K562 (cell line): ENCODE measurements at regions not wholly inside any gene's neighbourhood (a gene's known extent, or its start where the extent isn't known, plus 50 kb on each side); places are given as distances from the start of the nearest gene placed in this dataset.

Experiments used
- ATAC-seq: fragments of 200-7000 bp; cut with Tn5 transposase; 3 replicates; pipeline ENCODE4 v1.9.1; 2020; ENCODE audit warnings: moderate library complexity
- BruUV-seq: library from RNA; stranded (reverse); fragments of 400-500 nt; replicated peaks from 2 replicates; lab custom pipeline; 2021; lab: Mats Ljungman, UMichigan
- CTCF ChIA-PET: fragments of 300-600 bp; formaldehyde crosslinking; extraction: SDS; loops from one replicate; lab custom pipeline; 2021; ENCODE audit warnings: low intra/inter-chr PET ratio; lab: Yijun Ruan, JAX
- POLR2A ChIA-PET: fragments of 300-600, 350-650 bp; sonication (Branson Sonifier 250); formaldehyde crosslinking; extraction: SDS; loops from one replicate; lab custom pipeline; 2021; ENCODE audit warnings: antibody characterized with exemption, inconsistent platforms; lab: Yijun Ruan, JAX
- DNase-seq, 4 experiments: peaks; one replicate each; pipeline versions ENCODE4 v3.0.0 to v3.0.0-alpha.2; 2011 to 2018; ENCODE audit warnings: low spot score in 3 of 4, mixed read lengths in 3 of 4; ENCODE audit errors: extremely low read depth in 1 of 4
- FAIRE-seq: peaks from 2 replicates; lab custom pipeline; 2011; peaks lifted over from hg19 to GRCh38; lab: Jason Lieb, UNC
- H2AFZ ChIP-seq: 2 replicates; pipeline ENCODE4 v1.6.0; 2011; ENCODE audit warnings: low read depth, low read length, control low read depth, inconsistent platforms
- H3K27ac ChIP-seq: fragments of 200-600 bp; 3 replicates; pipeline ENCODE4 v1.8.0; 2011; ENCODE audit warnings: low read depth, mild to moderate bottlenecking, control low read depth, inconsistent platforms, low read length, moderate library complexity, mixed read lengths; ENCODE audit errors: extremely low read depth
- H3K27me3 ChIP-seq, 2 experiments: fragments of 300-600 bp in 1 of 2; 2 replicates in 1 of 2; 3 replicates in 1 of 2; pipeline versions ENCODE4 v1.6.0 to v1.8.0; 2011; ENCODE audit warnings: inconsistent platforms in 2 of 2, low read length in 2 of 2, mild to moderate bottlenecking in 1 of 2, mixed read lengths in 1 of 2, moderate library complexity in 1 of 2; ENCODE audit not compliant: control insufficient read depth in 2 of 2, insufficient read depth in 2 of 2
- H3K36me3 ChIP-seq: fragments of 300-600 bp; 3 replicates; pipeline ENCODE4 v1.8.0; 2011; ENCODE audit warnings: mild to moderate bottlenecking, low read length, inconsistent platforms; ENCODE audit not compliant: control insufficient read depth, insufficient read depth
- H3K4me1 ChIP-seq, 2 experiments: fragments of 200-600 bp in 1 of 2; replicated peaks in 1 of 2; 2 replicates in 1 of 2; 3 replicates in 1 of 2; pipeline versions ENCODE4 v1.5.1 to v1.8.0; 2011; ENCODE audit warnings: inconsistent platforms in 2 of 2, low read length in 2 of 2, mild to moderate bottlenecking in 1 of 2, mixed read lengths in 1 of 2, moderate library complexity in 1 of 2; ENCODE audit not compliant: control insufficient read depth in 2 of 2, insufficient read depth in 2 of 2
- H3K4me2 ChIP-seq: 2 replicates; pipeline ENCODE4 v1.6.1; 2011; ENCODE audit warnings: low read length, control low read depth, inconsistent platforms, mixed read lengths; ENCODE audit not compliant: insufficient read depth
- H3K4me3 ChIP-seq: fragments of 200-600 bp; sonication (generic), shearing (Covaris generic); 2 replicates; pipeline ENCODE4 v1.5.1; 2016; ENCODE audit warnings: control low read depth, inconsistent platforms
- H3K79me2 ChIP-seq: fragments of 200-600 bp; 3 replicates; pipeline ENCODE4 v1.8.0; 2011; ENCODE audit warnings: low read length, inconsistent platforms; ENCODE audit not compliant: control insufficient read depth, insufficient read depth
- H3K9ac ChIP-seq, 2 experiments: 2 replicates each; pipeline versions ENCODE4 v1.6.0 to v1.6.1; 2011; ENCODE audit warnings: low read depth in 2 of 2, low read length in 2 of 2, control low read depth in 1 of 2, inconsistent platforms in 1 of 2, mild to moderate bottlenecking in 1 of 2, mixed read lengths in 1 of 2; ENCODE audit not compliant: insufficient read depth in 1 of 2
- H3K9me1 ChIP-seq: one replicate; pipeline ENCODE4 v1.6.0; 2011; ENCODE audit warnings: inconsistent platforms, mild to moderate bottlenecking, low read length, moderate library complexity; ENCODE audit not compliant: control insufficient read depth, insufficient read depth
- H3K9me3 ChIP-seq: replicated peaks from 2 replicates; pipeline ENCODE4 v1.5.1; 2011; ENCODE audit warnings: low read depth, low read length, inconsistent platforms; ENCODE audit not compliant: control insufficient read depth, insufficient read depth
- H4K20me1 ChIP-seq: replicated peaks from 2 replicates; pipeline ENCODE4 v1.6.1; 2011; ENCODE audit warnings: low read length, inconsistent platforms, mixed read lengths; ENCODE audit not compliant: control insufficient read depth, insufficient read depth
- DMBX1 ChIP-seq: fragments of 250-450 bp; sonication (Bioruptor Pico); IDR thresholded peaks from 2 replicates; pipeline ENCODE4 v1.8.0; 2022; ENCODE audit warnings: inconsistent platforms, mild to moderate bottlenecking, moderate library complexity, borderline replicate concordance
- HSF4 ChIP-seq: fragments of 250-450 bp; sonication (Bioruptor Pico); IDR thresholded peaks from 2 replicates; pipeline ENCODE4 v2.1.2; 2022; ENCODE audit warnings: mild to moderate bottlenecking, moderate library complexity, borderline replicate concordance
- NR1H2 ChIP-seq: sonication (generic); formaldehyde crosslinking; IDR thresholded peaks from 2 replicates; pipeline ENCODE4 v1.4.0; 2020; ENCODE audit warnings: mild to moderate bottlenecking, missing genetic modification reagents
- RBBP5 ChIP-seq: fragments of 200-600 bp; sonication (generic); IDR thresholded peaks from 2 replicates; pipeline ENCODE4 v1.6.1; 2012; ENCODE audit warnings: borderline replicate concordance, mild to moderate bottlenecking, low read length, control low read depth, inconsistent platforms; ENCODE audit not compliant: insufficient read depth, poor library complexity, severe bottlenecking
- TOE1 ChIP-seq, 2 experiments: fragments of 450-650 bp in 1 of 2; sonication (generic) in 1 of 2; formaldehyde crosslinking in 1 of 2; IDR thresholded peaks; 2 replicates each; pipeline versions ENCODE4 v1.7.1 to v1.8.0; 2016 to 2022; ENCODE audit warnings: borderline replicate concordance in 2 of 2, mild to moderate bottlenecking in 2 of 2, antibody characterized with exemption in 1 of 2, inconsistent platforms in 1 of 2, low read depth in 1 of 2, missing genetic modification reagents in 1 of 2, moderate library complexity in 1 of 2
- ZNF140 ChIP-seq: fragments of 250-450 bp; sonication (Bioruptor Pico); IDR thresholded peaks from 2 replicates; pipeline ENCODE4 v1.8.0; 2021; ENCODE audit warnings: moderate library complexity, mild to moderate bottlenecking, inconsistent platforms
- WGBS: fragments of 100-300 bp; shearing (Covaris generic); methylation state at CpG from one replicate; pipeline ENCODE4 v1.1.6; 2016; ENCODE audit warnings: low coverage, mixed read lengths; ENCODE audit not compliant: insufficient coverage; ENCODE audit errors: missing lambda C conversion rate; 5-methylcytosine and 5-hydroxymethylcytosine counted together
- in situ Hi-C: fragments of 300-500 bp; cut with MboI; formaldehyde crosslinking; loops from 4 replicates; pipeline ENCODE4 v1.15.0; 2018; ENCODE audit warnings: inconsistent platforms, mixed read lengths
- intact Hi-C: fragments of 100-400 bp; cut with micrococcal nuclease; formaldehyde crosslinking; loops from 2 replicates; pipeline ENCODE4 v1.14.2; 2022

- H3K4me2 ChIP-seq = no peak overlapping the region
- CTCF ChIA-PET = no interaction called here
- BruUV-seq = no TSS peak
- H3K9me3 ChIP-seq = no peaks in the 10 kb centered on the region
- TF ChIP-seq HSF4 (CRISPR knock-in tag) = no peak
- TF ChIP-seq TOE1 (IDR thresholded peaks at IDR 0.05; ENCODE audit: borderline replicate concordance) = no peak
- TF ChIP-seq TOE1 (CRISPR knock-in tag; IDR thresholded peaks at IDR 0.05; ENCODE audit: borderline replicate concordance, low read depth) = no peak
- TF ChIP-seq DMBX1 (CRISPR knock-in tag) = no peak
- TF ChIP-seq RBBP5 = no peak
- no peak for TF ChIP-seq NR1H2 (CRISPR knock-in tag)
- TF ChIP-seq, all 486 proteins: peak for 0
- DNase-seq = no peak
- Histone ChIP-seq H3K4me1 (no peaks in the 10 kb centered on the region), H3K79me2 (no peaks in the 10 kb centered on the region), H3K27me3 (no peaks in the 10 kb centered on the region), H3K27ac (no peak overlapping the region), H3K4me3 (no peak overlapping the region), H3K36me3 (no peaks in the 10 kb centered on the region), H3K9me1 (no peaks in the 10 kb centered on the region), H2AFZ (no peak overlapping the region), H4K20me1 (no peaks in the 10 kb centered on the region), H3K9ac (no peak overlapping the region)
- intact Hi-C loops = no loop called here
- in situ Hi-C loops = no loop called here
- no peak for FAIRE-seq
- POLR2A ChIA-PET = no interaction called here
- 0% methylated on average over 2 of the region's 2 CpGs for WGBS
- no peak for ATAC-seq
Observed at GRCh38 chr5:4855880-4856279, 284.2 kb upstream of the ADAMTS16 start.

DNA sequence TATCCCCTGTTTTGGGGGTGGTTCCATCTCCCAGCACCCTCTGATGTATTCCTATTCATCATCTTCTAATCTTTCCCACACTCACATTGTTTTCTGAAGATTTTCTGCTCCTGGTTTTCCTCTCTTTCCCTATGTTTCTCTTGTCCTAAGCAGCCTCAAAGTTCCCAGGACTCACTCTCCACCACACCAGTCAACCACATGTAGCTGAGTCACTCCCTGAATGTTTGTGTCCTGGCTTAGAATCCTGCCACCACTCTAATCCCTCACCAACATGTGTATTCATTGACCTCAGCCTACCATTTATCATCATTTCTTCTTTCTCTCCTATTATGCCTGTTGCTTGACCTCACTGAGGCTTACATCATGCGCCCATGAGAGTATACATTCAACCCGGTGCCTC is 282.4 kb upstream of the ADAMTS16 start:
- WGBS = 0% methylated on average over 2 of the region's 2 CpGs
- CTCF ChIA-PET = no interaction called here
- intact Hi-C loops (no loop called here), in situ Hi-C loops (no loop called here)
- H3K4me1 ChIP-seq = no peaks in the 10 kb centered on the region
- ATAC-seq = no peak
- H4K20me1 ChIP-seq = no peaks in the 10 kb centered on the region
- no peaks in the 10 kb centered on the region for H3K9me1 ChIP-seq
- H3K27ac ChIP-seq = no peak overlapping the region
- DNase-seq = no peak
- no peak overlapping the region for H2AFZ ChIP-seq
- H3K79me2 ChIP-seq = no peaks in the 10 kb centered on the region
- no peak overlapping the region for H3K4me2 ChIP-seq
- H3K9me3 ChIP-seq = no peaks in the 10 kb centered on the region
- POLR2A ChIA-PET = no interaction called here
- H3K9ac ChIP-seq = no peak overlapping the region
- no peaks in the 10 kb centered on the region for H3K27me3 ChIP-seq
- no peaks in the 10 kb centered on the region for H3K36me3 ChIP-seq
- no peak overlapping the region for H3K4me3 ChIP-seq
- FAIRE-seq = no peak
- BruUV-seq = no TSS peak
- TF ChIP-seq DMBX1 (CRISPR knock-in tag) (no peak), ZNF140 (CRISPR knock-in tag) (no peak)
